ENCODE measurements at regions not wholly inside any gene's neighbourhood (a gene's known extent, or its start where the extent isn't known, plus 50 kb on each side); places are given as distances from the start of the nearest gene placed in this dataset.

- H2AFZ ChIP-seq (ENCODE audit: low read depth, low read length): no peak overlapping the region
- peak overlapping the region; percentile 52 for H3K4me2 ChIP-seq (ENCODE audit: insufficient read depth, low read length)
- no peak overlapping the region for H3K9ac ChIP-seq (ENCODE audit: low read depth, low read length)
- DNase-seq (peak; percentile 51), ATAC-seq (ENCODE audit: insufficient read depth, low read depth) (peak; percentile 66)
- peaks cover 15% of the 10 kb centered on the region for H3K4me1 ChIP-seq (ENCODE audit: insufficient read depth, low read length)
- H3K79me2 ChIP-seq (ENCODE audit: insufficient read depth, low read length): no peaks in the 10 kb centered on the region
- no peaks in the 10 kb centered on the region for H3K36me3 ChIP-seq (ENCODE audit: insufficient read depth, low read length)
- H3K4me3 ChIP-seq (ENCODE audit: low read depth in 1 of 2, low read length in 2 of 2): no peak overlapping the region
- no peaks in the 10 kb centered on the region for H3K9me3 ChIP-seq (ENCODE audit: insufficient read depth, low read length, severe bottlenecking)
- H3K27me3 ChIP-seq (ENCODE audit: insufficient read depth, low read length, poor library complexity): peaks cover 5% of the 10 kb centered on the region
- H3K27ac ChIP-seq (ENCODE audit: low read length): no peak overlapping the region
- no peak for TF ChIP-seq EZH2 (IDR thresholded peaks at IDR 0.05; ENCODE audit: borderline replicate concordance, low read depth, low read length, severe bottlenecking)
- no peak for TF ChIP-seq CTCF (IDR thresholded peaks at IDR 0.05; ENCODE audit: borderline replicate concordance, extremely low read depth, low read length, poor library complexity, severe bottlenecking)
- no peaks in the 10 kb centered on the region for H4K20me1 ChIP-seq (ENCODE audit: insufficient read depth, low read length)
These were observed 127.9 kb downstream of the AXIN2 start for GRCh38 chr17:65433592-65433991.

GRCh38 chr17:65433157-65433556 lies 128.3 kb downstream of the AXIN2 start:
- H3K4me2 ChIP-seq (ENCODE audit: insufficient read depth, low read length): peak overlapping the region; percentile 52
- ATAC-seq (ENCODE audit: insufficient read depth, low read depth) (no peak; the same call in 1 of the 3 replicates), DNase-seq (no peak)
- peaks cover 4% of the 10 kb centered on the region for H3K27me3 ChIP-seq (ENCODE audit: insufficient read depth, low read length, poor library complexity)
- no peak overlapping the region for H2AFZ ChIP-seq (ENCODE audit: low read depth, low read length)
- H3K9me3 ChIP-seq (ENCODE audit: insufficient read depth, low read length, severe bottlenecking): no peaks in the 10 kb centered on the region
- peaks cover 15% of the 10 kb centered on the region for H3K4me1 ChIP-seq (ENCODE audit: insufficient read depth, low read length)
- no peak overlapping the region for H3K4me3 ChIP-seq (ENCODE audit: low read depth in 1 of 2, low read length in 2 of 2)
- no peak overlapping the region for H3K27ac ChIP-seq (ENCODE audit: low read length)
- TF ChIP-seq CTCF (IDR thresholded peaks at IDR 0.05; ENCODE audit: borderline replicate concordance, extremely low read depth, low read length, poor library complexity, severe bottlenecking): no peak
- H3K79me2 ChIP-seq (ENCODE audit: insufficient read depth, low read length): no peaks in the 10 kb centered on the region
- no peaks in the 10 kb centered on the region for H4K20me1 ChIP-seq (ENCODE audit: insufficient read depth, low read length)
- no peaks in the 10 kb centered on the region for H3K36me3 ChIP-seq (ENCODE audit: insufficient read depth, low read length)
- H3K9ac ChIP-seq (ENCODE audit: low read depth, low read length): no peak overlapping the region

GRCh38 chr17:65431116-65431515 lies 130.3 kb downstream of the AXIN2 start:
- Histone ChIP-seq H4K20me1 (ENCODE audit: insufficient read depth, low read length) (no peaks in the 10 kb centered on the region), H3K27ac (ENCODE audit: low read length) (no peak overlapping the region), H3K27me3 (ENCODE audit: insufficient read depth, low read length, poor library complexity) (peaks cover 2% of the 10 kb centered on the region), H3K9ac (ENCODE audit: low read depth, low read length) (no peak overlapping the region), H3K4me3 (ENCODE audit: low read depth in 1 of 2, low read length in 2 of 2) (no peak overlapping the region), H3K79me2 (ENCODE audit: insufficient read depth, low read length) (no peaks in the 10 kb centered on the region), H3K36me3 (ENCODE audit: insufficient read depth, low read length) (no peaks in the 10 kb centered on the region), H2AFZ (ENCODE audit: low read depth, low read length) (no peak overlapping the region), H3K9me3 (ENCODE audit: insufficient read depth, low read length, severe bottlenecking) (no peaks in the 10 kb centered on the region), H3K4me1 (ENCODE audit: insufficient read depth, low read length) (peaks cover 15% of the 10 kb centered on the region), H3K4me2 (ENCODE audit: insufficient read depth, low read length) (no peak overlapping the region)
- TF ChIP-seq CTCF (IDR thresholded peaks at IDR 0.05; ENCODE audit: borderline replicate concordance, extremely low read depth, low read length, poor library complexity, severe bottlenecking) (no peak), EZH2 (IDR thresholded peaks at IDR 0.05; ENCODE audit: borderline replicate concordance, low read depth, low read length, severe bottlenecking) (no peak)
- ATAC-seq (ENCODE audit: insufficient read depth, low read depth): no peak
- no peak for DNase-seq

Measured in DND-41 (cell line).